ENCODE measurements at regions not wholly inside any gene's neighbourhood (a gene's known extent, or its start where the extent isn't known, plus 50 kb on each side); places are given as distances from the start of the nearest gene placed in this dataset.

GRCh38 chr4:38222892-38223291 lies 262.7 kb downstream of the PTTG2 start:
- in situ Hi-C loops (cut with MboI): no loop called here
- DNase-seq (ENCODE audit: extremely low read depth in 1 of 4, low spot score in 3 of 4): no peak
- H3K36me3 ChIP-seq (ENCODE audit: control insufficient read depth, insufficient read depth, low read length): no peaks in the 10 kb centered on the region
- FAIRE-seq: no peak
- no peak overlapping the region for H2AFZ ChIP-seq (ENCODE audit: low read depth, low read length)
- no TSS peak for BruUV-seq (replicated peaks)
- H3K9me3 ChIP-seq (replicated peaks; ENCODE audit: control insufficient read depth, insufficient read depth, low read depth, low read length): no peaks in the 10 kb centered on the region
- WGBS (ENCODE audit: insufficient coverage, low coverage, missing lambda C conversion rate): 0% methylated on average over 1 of the region's 2 CpGs
- ATAC-seq: no peak
- no peaks in the 10 kb centered on the region; a peak in 1 of 5 replicates for H3K4me1 ChIP-seq (replicated peaks in 1 of 2; ENCODE audit: control insufficient read depth in 2 of 2, insufficient read depth in 2 of 2, low read length in 2 of 2)
- no peak overlapping the region for H3K4me2 ChIP-seq (ENCODE audit: insufficient read depth, low read length)
- no peak overlapping the region for H3K4me3 ChIP-seq
- no peak overlapping the region for H3K27ac ChIP-seq (ENCODE audit: extremely low read depth, low read depth, low read length)
- ChIA-PET POLR2A (interaction anchor here (1.0 to 1.7 kb wide), 2 partner anchors 14 to 20 kb away, joined by 4 read pairs; no protein-coding TSS in a partner anchor), CTCF (ENCODE audit: low intra/inter-chr PET ratio) (no interaction called here)
- no peaks in the 10 kb centered on the region for H4K20me1 ChIP-seq (replicated peaks; ENCODE audit: control insufficient read depth, insufficient read depth, low read length)
- H3K79me2 ChIP-seq (ENCODE audit: control insufficient read depth, insufficient read depth, low read length): no peaks in the 10 kb centered on the region
- H3K27me3 ChIP-seq (ENCODE audit: control insufficient read depth in 2 of 2, insufficient read depth in 2 of 2, low read length in 2 of 2): no peaks in the 10 kb centered on the region; a peak in 1 of 5 replicates
- H3K9me1 ChIP-seq (ENCODE audit: control insufficient read depth, insufficient read depth, low read length): no peaks in the 10 kb centered on the region
- intact Hi-C loops (cut with micrococcal nuclease): no loop called here
- no peak overlapping the region for H3K9ac ChIP-seq (ENCODE audit: insufficient read depth in 1 of 2, low read depth in 2 of 2, low read length in 2 of 2)
- no peak for TF ChIP-seq ZNF124 (CRISPR knock-in tag; IDR thresholded peaks at IDR 0.05)
- no peak for TF ChIP-seq TBP (optimal IDR thresholded peaks at IDR 0.05; ENCODE audit: low read depth, low read length)
- no peak for TF ChIP-seq CHD2 (IDR thresholded peaks at IDR 0.05; ENCODE audit: low read depth, low read length)
- no peak for TF ChIP-seq CBFA2T3 (IDR thresholded peaks at IDR 0.05)
- TF ChIP-seq NFE2 (IDR thresholded peaks at IDR 0.05; ENCODE audit: low read depth): no peak
- TF ChIP-seq SREBF2 (CRISPR knock-in tag; IDR thresholded peaks at IDR 0.05): no peak
- TF ChIP-seq, protein P1, sequence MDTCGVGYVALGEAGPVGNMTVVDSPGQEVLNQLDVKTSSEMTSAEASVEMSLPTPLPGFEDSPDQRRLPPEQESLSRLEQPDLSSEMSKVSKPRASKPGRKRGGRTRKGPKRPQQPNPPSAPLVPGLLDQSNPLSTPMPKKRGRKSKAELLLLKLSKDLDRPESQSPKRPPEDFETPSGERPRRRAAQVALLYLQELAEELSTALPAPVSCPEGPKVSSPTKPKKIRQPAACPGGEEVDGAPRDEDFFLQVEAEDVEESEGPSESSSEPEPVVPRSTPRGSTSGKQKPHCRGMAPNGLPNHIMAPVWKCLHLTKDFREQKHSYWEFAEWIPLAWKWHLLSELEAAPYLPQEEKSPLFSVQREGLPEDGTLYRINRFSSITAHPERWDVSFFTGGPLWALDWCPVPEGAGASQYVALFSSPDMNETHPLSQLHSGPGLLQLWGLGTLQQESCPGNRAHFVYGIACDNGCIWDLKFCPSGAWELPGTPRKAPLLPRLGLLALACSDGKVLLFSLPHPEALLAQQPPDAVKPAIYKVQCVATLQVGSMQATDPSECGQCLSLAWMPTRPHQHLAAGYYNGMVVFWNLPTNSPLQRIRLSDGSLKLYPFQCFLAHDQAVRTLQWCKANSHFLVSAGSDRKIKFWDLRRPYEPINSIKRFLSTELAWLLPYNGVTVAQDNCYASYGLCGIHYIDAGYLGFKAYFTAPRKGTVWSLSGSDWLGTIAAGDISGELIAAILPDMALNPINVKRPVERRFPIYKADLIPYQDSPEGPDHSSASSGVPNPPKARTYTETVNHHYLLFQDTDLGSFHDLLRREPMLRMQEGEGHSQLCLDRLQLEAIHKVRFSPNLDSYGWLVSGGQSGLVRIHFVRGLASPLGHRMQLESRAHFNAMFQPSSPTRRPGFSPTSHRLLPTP (IDR thresholded peaks at IDR 0.05; ENCODE audit: borderline replicate concordance, extremely low read depth, insufficient read length): no peak
- no peak for TF ChIP-seq MAFG (tag; conservative IDR thresholded peaks at IDR 0.05)
- TF ChIP-seq NR2F6 (CRISPR knock-in tag; IDR thresholded peaks at IDR 0.05): no peak
- TF ChIP-seq NCOA4 (IDR thresholded peaks at IDR 0.05; ENCODE audit: partially characterized antibody): no peak
- TF ChIP-seq TEAD4 (IDR thresholded peaks at IDR 0.05; ENCODE audit: low read length): no peak
- no peak for TF ChIP-seq TEAD4 (CRISPR knock-in tag; IDR thresholded peaks at IDR 0.05; ENCODE audit: borderline replicate concordance)
- no peak for TF ChIP-seq ELK1 (CRISPR knock-in tag; IDR thresholded peaks at IDR 0.05)
- TF ChIP-seq ZFP1 (CRISPR knock-in tag; IDR thresholded peaks at IDR 0.05): no peak
- TF ChIP-seq WHSC1 (IDR thresholded peaks at IDR 0.05; ENCODE audit: low read length): no peak
- no peak for TF ChIP-seq SIN3A (IDR thresholded peaks at IDR 0.05; ENCODE audit: borderline replicate concordance in 2 of 2, control insufficient read depth in 1 of 2, low read depth in 2 of 2, low read length in 2 of 2)
- TF ChIP-seq, protein P2, sequence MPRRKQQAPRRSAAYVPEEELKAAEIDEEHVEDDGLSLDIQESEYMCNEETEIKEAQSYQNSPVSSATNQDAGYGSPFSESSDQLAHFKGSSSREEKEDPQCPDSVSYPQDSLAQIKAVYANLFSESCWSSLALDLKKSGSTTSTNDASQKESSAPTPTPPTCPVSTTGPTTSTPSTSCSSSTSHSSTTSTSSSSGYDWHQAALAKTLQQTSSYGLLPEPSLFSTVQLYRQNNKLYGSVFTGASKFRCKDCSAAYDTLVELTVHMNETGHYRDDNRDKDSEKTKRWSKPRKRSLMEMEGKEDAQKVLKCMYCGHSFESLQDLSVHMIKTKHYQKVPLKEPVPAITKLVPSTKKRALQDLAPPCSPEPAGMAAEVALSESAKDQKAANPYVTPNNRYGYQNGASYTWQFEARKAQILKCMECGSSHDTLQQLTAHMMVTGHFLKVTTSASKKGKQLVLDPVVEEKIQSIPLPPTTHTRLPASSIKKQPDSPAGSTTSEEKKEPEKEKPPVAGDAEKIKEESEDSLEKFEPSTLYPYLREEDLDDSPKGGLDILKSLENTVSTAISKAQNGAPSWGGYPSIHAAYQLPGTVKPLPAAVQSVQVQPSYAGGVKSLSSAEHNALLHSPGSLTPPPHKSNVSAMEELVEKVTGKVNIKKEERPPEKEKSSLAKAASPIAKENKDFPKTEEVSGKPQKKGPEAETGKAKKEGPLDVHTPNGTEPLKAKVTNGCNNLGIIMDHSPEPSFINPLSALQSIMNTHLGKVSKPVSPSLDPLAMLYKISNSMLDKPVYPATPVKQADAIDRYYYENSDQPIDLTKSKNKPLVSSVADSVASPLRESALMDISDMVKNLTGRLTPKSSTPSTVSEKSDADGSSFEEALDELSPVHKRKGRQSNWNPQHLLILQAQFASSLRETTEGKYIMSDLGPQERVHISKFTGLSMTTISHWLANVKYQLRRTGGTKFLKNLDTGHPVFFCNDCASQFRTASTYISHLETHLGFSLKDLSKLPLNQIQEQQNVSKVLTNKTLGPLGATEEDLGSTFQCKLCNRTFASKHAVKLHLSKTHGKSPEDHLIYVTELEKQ (CRISPR knock-in tag; IDR thresholded peaks at IDR 0.05): no peak

Data from K562 (cell line).